MM.1S (cell line): ENCODE measurements at regions not wholly inside any gene's neighbourhood (a gene's known extent, or its start where the extent isn't known, plus 50 kb on each side); places are given as distances from the start of the nearest gene placed in this dataset.

Source experiments
- DNase-seq: peaks from one replicate; pipeline ENCODE4 v3.0.0-alpha.2; 2015
- H2AFZ ChIP-seq: fragments of 300-600 bp; sonication (generic); 2 replicates; pipeline ENCODE4 v1.6.0; 2016; ENCODE audit warnings: antibody characterized with exemption, low read length
- H3F3A ChIP-seq: fragments of 300-600 bp; sonication (generic); 2 replicates; pipeline ENCODE4 v1.6.1; 2016; ENCODE audit warnings: mild to moderate bottlenecking, antibody characterized with exemption, low read length, moderate library complexity, mixed read lengths; ENCODE audit not compliant: insufficient read depth
- H3K27ac ChIP-seq: fragments of 300-600 bp; sonication (generic); 2 replicates; pipeline ENCODE4 v1.5.1; 2016; ENCODE audit warnings: mild to moderate bottlenecking, low read length
- H3K27me3 ChIP-seq: fragments of 300-600 bp; sonication (generic); replicated peaks from 2 replicates; pipeline ENCODE4 v1.6.0; 2016; ENCODE audit warnings: low read length; ENCODE audit not compliant: insufficient read depth
- H3K36me3 ChIP-seq: fragments of 300-600 bp; sonication (generic); replicated peaks from 2 replicates; pipeline ENCODE4 v1.6.1; 2016; ENCODE audit warnings: mild to moderate bottlenecking, low read length, mixed read lengths; ENCODE audit not compliant: insufficient read depth
- H3K4me1 ChIP-seq: fragments of 300-600 bp; sonication (generic); 2 replicates; pipeline ENCODE4 v1.6.1; 2016; ENCODE audit warnings: low read length, mixed read lengths
- H3K4me2 ChIP-seq: fragments of 300-600 bp; sonication (generic); 2 replicates; pipeline ENCODE4 v1.6.0; 2016; ENCODE audit warnings: low read depth, low read length
- H3K4me3 ChIP-seq: fragments of 300-600 bp; sonication (generic); 2 replicates; pipeline ENCODE4 v1.5.1; 2016; ENCODE audit warnings: low read length, mixed read lengths
- H3K79me2 ChIP-seq: fragments of 300-600 bp; sonication (generic); 2 replicates; pipeline ENCODE4 v1.6.1; 2016; ENCODE audit warnings: mixed run types, low read length, mixed read lengths
- H3K9ac ChIP-seq: fragments of 300-600 bp; sonication (generic); 2 replicates; pipeline ENCODE4 v1.6.1; 2016; ENCODE audit warnings: low read length, mixed read lengths
- H3K9me2 ChIP-seq: fragments of 300-600 bp; sonication (generic); replicated peaks from 2 replicates; pipeline ENCODE4 v1.6.1; 2016; ENCODE audit warnings: mild to moderate bottlenecking, low read length, mixed read lengths; ENCODE audit not compliant: insufficient read depth
- H3K9me3 ChIP-seq: fragments of 300-600 bp; sonication (generic); replicated peaks from 2 replicates; pipeline ENCODE4 v1.6.1; 2016; ENCODE audit warnings: mild to moderate bottlenecking, low read length, mixed read lengths; ENCODE audit not compliant: insufficient read depth
- H4K20me1 ChIP-seq: fragments of 300-600 bp; sonication (generic); 2 replicates; pipeline ENCODE4 v1.6.1; 2016; ENCODE audit warnings: mild to moderate bottlenecking, low read length, moderate library complexity, mixed read lengths; ENCODE audit not compliant: insufficient read depth
- CTCF ChIP-seq: fragments of 300-600 bp; sonication (generic); IDR thresholded peaks from 2 replicates; pipeline ENCODE4 v1.5.1; 2016; ENCODE audit warnings: antibody characterized with exemption, low read length, mixed read lengths
- EZH2 ChIP-seq: fragments of 300-600 bp; sonication (generic); optimal IDR thresholded peaks from 2 replicates; pipeline ENCODE3; 2017; ENCODE audit warnings: low read depth, mild to moderate bottlenecking, antibody characterized with exemption, low read length, mixed read lengths
- EZH2phosphoT487 ChIP-seq: fragments of 300-600 bp; sonication (generic); IDR thresholded peaks from 2 replicates; pipeline ENCODE4 v1.6.1; 2018; ENCODE audit warnings: antibody characterized with exemption, low read length

GRCh38 chr10:78843495-78843894, 225.3 kb upstream of the ZMIZ1 start:
- H3F3A ChIP-seq, result no peaks in the 10 kb centered on the region
- H3K9me3 ChIP-seq, result no peaks in the 10 kb centered on the region
- H3K27ac ChIP-seq, result no peak overlapping the region
- H3K79me2 ChIP-seq, result no peaks in the 10 kb centered on the region
- H3K9me2 ChIP-seq, result no peaks in the 10 kb centered on the region
- H3K27me3 ChIP-seq, result no peaks in the 10 kb centered on the region
- no peak overlapping the region for H3K9ac ChIP-seq
- H3K36me3 ChIP-seq, result no peaks in the 10 kb centered on the region
- no peak for DNase-seq
- H2AFZ ChIP-seq, result no peak overlapping the region
- TF ChIP-seq EZH2phosphoT487, result no peak
- no peak for TF ChIP-seq EZH2
- no peak for TF ChIP-seq CTCF
- H3K4me3 ChIP-seq, result no peak overlapping the region
- no peaks in the 10 kb centered on the region for H4K20me1 ChIP-seq
- H3K4me1 ChIP-seq, result no peaks in the 10 kb centered on the region
- H3K4me2 ChIP-seq, result no peak overlapping the region

GRCh38 chr10:78844960-78845607, 223.7 kb upstream of the ZMIZ1 start:
- TF ChIP-seq EZH2phosphoT487 (no peak), CTCF (no peak), EZH2 (no peak)
- no peaks in the 10 kb centered on the region for H3K9me3 ChIP-seq
- H2AFZ ChIP-seq, result no peak overlapping the region
- H3F3A ChIP-seq, result no peaks in the 10 kb centered on the region
- H4K20me1 ChIP-seq, result no peaks in the 10 kb centered on the region
- no peaks in the 10 kb centered on the region for H3K79me2 ChIP-seq
- H3K27ac ChIP-seq, result no peak overlapping the region
- no peak overlapping the region for H3K9ac ChIP-seq
- H3K4me2 ChIP-seq, result no peak overlapping the region
- H3K9me2 ChIP-seq, result no peaks in the 10 kb centered on the region
- DNase-seq, result no peak
- H3K36me3 ChIP-seq, result no peaks in the 10 kb centered on the region
- no peak overlapping the region for H3K4me3 ChIP-seq
- no peaks in the 10 kb centered on the region for H3K4me1 ChIP-seq
- H3K27me3 ChIP-seq, result no peaks in the 10 kb centered on the region

- Histone ChIP-seq H3K4me1 (no peaks in the 10 kb centered on the region), H3K9me2 (no peaks in the 10 kb centered on the region)
Measured at GRCh38 chr10:78846071-78846470, 222.7 kb upstream of the ZMIZ1 start.

More at GRCh38 chr10:78846071-78846470, 222.7 kb upstream of the ZMIZ1 start:
- DNase-seq, result no peak
- no peak overlapping the region for H3K4me3 ChIP-seq
- H3K36me3 ChIP-seq, result no peaks in the 10 kb centered on the region
- H3K4me2 ChIP-seq, result no peak overlapping the region
- H3K27me3 ChIP-seq, result no peaks in the 10 kb centered on the region
- H2AFZ ChIP-seq, result no peak overlapping the region
- no peak overlapping the region for H3K27ac ChIP-seq
- H4K20me1 ChIP-seq, result no peaks in the 10 kb centered on the region
- no peak overlapping the region for H3K9ac ChIP-seq
- no peak for TF ChIP-seq EZH2phosphoT487
- TF ChIP-seq EZH2, result no peak
- no peak for TF ChIP-seq CTCF
- H3F3A ChIP-seq, result no peaks in the 10 kb centered on the region
- no peaks in the 10 kb centered on the region for H3K9me3 ChIP-seq
- no peaks in the 10 kb centered on the region for H3K79me2 ChIP-seq
